H1 (cell line): ENCODE measurements at regions not wholly inside any gene's neighbourhood (a gene's known extent, or its start where the extent isn't known, plus 50 kb on each side); places are given as distances from the start of the nearest gene placed in this dataset.

ENCODE experiments used
- CHD2 ChIP-seq: IDR thresholded peaks from 2 replicates; pipeline ENCODE4 v1.6.1; 2012; ENCODE audit warnings: low read length, improper control_type of control experiment
- CREB1 ChIP-seq: IDR thresholded peaks from 2 replicates; pipeline ENCODE4 v1.6.1; 2012; ENCODE audit warnings: inconsistent platforms
- CTCF ChIP-seq, 3 experiments: IDR thresholded peaks; 1 replicate in 2 of 3; 2 replicates in 1 of 3; pipeline versions ENCODE4 v1.5.1 to v1.6.1; 2011; ENCODE audit warnings: low read length in 3 of 3, mild to moderate bottlenecking in 3 of 3, inconsistent platforms in 2 of 3, low read depth in 1 of 3, moderate library complexity in 1 of 3; ENCODE audit not compliant: insufficient read depth in 1 of 3; ENCODE audit errors: control extremely low read depth in 1 of 3
- EP300 ChIP-seq, 2 experiments: IDR thresholded peaks; 1 replicate in 1 of 2; 2 replicates in 1 of 2; pipeline ENCODE4 v1.6.1; 2011 to 2012; ENCODE audit warnings: low read depth in 2 of 2, low read length in 2 of 2, mild to moderate bottlenecking in 2 of 2, borderline replicate concordance in 1 of 2, inconsistent platforms in 1 of 2, moderate library complexity in 1 of 2
- EZH2 ChIP-seq: fragments of 200-600 bp; sonication (generic); IDR thresholded peaks from 2 replicates; pipeline ENCODE4 v1.7.1; 2012; ENCODE audit warnings: low read depth, mild to moderate bottlenecking, moderate library complexity, low read length, inconsistent platforms; ENCODE audit not compliant: severe bottlenecking
- JUN ChIP-seq: IDR thresholded peaks from 2 replicates; pipeline ENCODE4 v1.6.1; 2011; ENCODE audit warnings: low read depth, mild to moderate bottlenecking, improper control_type of control experiment, low read length
- POLR2A ChIP-seq, 2 experiments: IDR thresholded peaks; 1 replicate in 1 of 2; 2 replicates in 1 of 2; pipeline ENCODE4 v1.6.1; 2011; ENCODE audit warnings: low read depth in 2 of 2, low read length in 2 of 2, mild to moderate bottlenecking in 2 of 2; ENCODE audit errors: control extremely low read depth in 1 of 2
- POLR2AphosphoS5 ChIP-seq: IDR thresholded peaks from 2 replicates; pipeline ENCODE4 v1.6.1; 2011; ENCODE audit warnings: low read depth, low read length
- SAP30 ChIP-seq: fragments of 300-600 bp; sonication (generic); IDR thresholded peaks from 2 replicates; pipeline ENCODE4 v1.7.1; 2012; ENCODE audit warnings: low read length, moderate library complexity, mild to moderate bottlenecking, inconsistent platforms; ENCODE audit not compliant: insufficient read depth, insufficient replicate concordance
- SP1 ChIP-seq: IDR thresholded peaks from 2 replicates; pipeline ENCODE4 v1.6.1; 2011; ENCODE audit warnings: low read depth, low read length
- SRF ChIP-seq: IDR thresholded peaks from 2 replicates; pipeline ENCODE4 v1.6.1; 2011; ENCODE audit warnings: mild to moderate bottlenecking, low read depth, low read length, moderate library complexity
- ZNF274 ChIP-seq: IDR thresholded peaks from 2 replicates; pipeline ENCODE4 v1.7.0; 2012; ENCODE audit warnings: low read length, borderline replicate concordance; ENCODE audit errors: extremely low read depth

- TF ChIP-seq SP1 (no peak), CREB1 (no peak), EP300 (IDR thresholded peaks at IDR 0.05; ENCODE audit: borderline replicate concordance in 1 of 2, low read depth in 2 of 2, low read length in 2 of 2) (no peak), SAP30 (no peak), EZH2 (no peak), CTCF (IDR thresholded peaks at IDR 0.05; ENCODE audit: control extremely low read depth in 1 of 3, insufficient read depth in 1 of 3, low read depth in 1 of 3, low read length in 3 of 3) (no peak), JUN (no peak), POLR2AphosphoS5 (no peak), CHD2 (no peak), POLR2A (IDR thresholded peaks at IDR 0.05; ENCODE audit: control extremely low read depth in 1 of 2, low read depth in 2 of 2, low read length in 2 of 2) (no peak), SRF (no peak), ZNF274 (no peak)
Measured at GRCh38 chr1:87930796-87931195, 602.1 kb downstream of the LMO4 start.
